Endothelial cell of umbilical vein (primary cell): ENCODE measurements at regions not wholly inside any gene's neighbourhood (a gene's known extent, or its start where the extent isn't known, plus 50 kb on each side); places are given as distances from the start of the nearest gene placed in this dataset.
"Not testable (repeated sequence)": the region's sequence is repeated elsewhere in the genome, so short reads cannot be mapped to it uniquely, and the experiment has no call there.

Source experiments
- BruUV-seq: library from RNA; stranded (reverse); fragments of 400-500 nt; replicated peaks from 2 replicates; lab custom pipeline; 2021; lab: Mats Ljungman, UMichigan
- CTCF ChIA-PET: fragments of 300-600, 350-600 bp; sonication (Branson Sonifier 250); formaldehyde crosslinking; loops from one replicate; lab custom pipeline; 2021; ENCODE audit warnings: antibody characterized with exemption, inconsistent platforms; lab: Charles Lee
- POLR2A ChIA-PET: fragments of 300-600, 350-600 bp; sonication (Branson Sonifier 250); formaldehyde crosslinking; loops from one replicate; lab custom pipeline; 2021; ENCODE audit warnings: antibody characterized with exemption, inconsistent platforms; lab: Charles Lee
- DNase-seq: peaks from one replicate; pipeline ENCODE4 v3.0.0-alpha.2; 2011; ENCODE audit warnings: low read depth, low spot score
- FAIRE-seq: peaks from 2 replicates; lab custom pipeline; 2011; peaks lifted over from hg19 to GRCh38; lab: Jason Lieb, UNC
- H2AFZ ChIP-seq: 2 replicates; pipeline ENCODE4 v1.6.0; 2012; ENCODE audit warnings: low read depth, low read length, control low read depth, inconsistent platforms
- H3K27ac ChIP-seq: 2 replicates; pipeline ENCODE4 v1.5.1; 2011; ENCODE audit warnings: low read depth, mild to moderate bottlenecking, control low read depth, low read length, moderate library complexity; ENCODE audit not compliant: insufficient read depth
- H3K27me3 ChIP-seq, 2 experiments: 2 replicates each; pipeline versions ENCODE4 v1.6.0 to v1.6.1; 2011; ENCODE audit warnings: low read length in 2 of 2, mixed read lengths in 1 of 2; ENCODE audit not compliant: control insufficient read depth in 2 of 2, insufficient read depth in 2 of 2
- H3K36me3 ChIP-seq, 2 experiments: 2 replicates in 1 of 2; 3 replicates in 1 of 2; pipeline ENCODE4 v1.5.1; 2011; ENCODE audit warnings: low read length in 2 of 2, mild to moderate bottlenecking in 1 of 2, moderate library complexity in 1 of 2; ENCODE audit not compliant: control insufficient read depth in 2 of 2, insufficient read depth in 2 of 2; ENCODE audit errors: extremely low read depth in 1 of 2
- H3K4me1 ChIP-seq: 3 replicates; pipeline ENCODE4 v1.5.1; 2011; ENCODE audit warnings: mild to moderate bottlenecking, low read length; ENCODE audit not compliant: control insufficient read depth, insufficient read depth; ENCODE audit errors: extremely low read depth
- H3K4me2 ChIP-seq: 2 replicates; pipeline ENCODE4 v1.6.1; 2011; ENCODE audit warnings: low read length, control low read depth, mixed read lengths; ENCODE audit not compliant: insufficient read depth
- H3K4me3 ChIP-seq, 3 experiments: fragments of 200-600 bp in 1 of 3; sonication (generic), shearing (Covaris generic) in 1 of 3; replicated peaks in 1 of 3; 2 replicates each; pipeline ENCODE4 v1.5.1; 2011 to 2016; ENCODE audit warnings: control low read depth in 3 of 3, low read length in 3 of 3, mild to moderate bottlenecking in 2 of 3, inconsistent platforms in 1 of 3, low read depth in 1 of 3, moderate library complexity in 1 of 3; ENCODE audit not compliant: insufficient read depth in 1 of 3
- H3K79me2 ChIP-seq: 2 replicates; pipeline ENCODE4 v1.6.0; 2012; ENCODE audit warnings: low read length, inconsistent platforms; ENCODE audit not compliant: control insufficient read depth, insufficient read depth
- H3K9ac ChIP-seq: replicated peaks from 2 replicates; pipeline ENCODE3; 2011; ENCODE audit warnings: low read length, control low read depth; ENCODE audit not compliant: insufficient read depth; ENCODE audit errors: extremely low read depth
- H3K9me1 ChIP-seq: replicated peaks from 3 replicates; pipeline ENCODE4 v1.6.0; 2011; ENCODE audit warnings: mild to moderate bottlenecking, low read length; ENCODE audit not compliant: control insufficient read depth, insufficient read depth; ENCODE audit errors: extremely low read depth
- H3K9me3 ChIP-seq: replicated peaks from 2 replicates; pipeline ENCODE4 v1.5.1; 2012; ENCODE audit warnings: low read length, inconsistent platforms; ENCODE audit not compliant: control insufficient read depth, insufficient read depth
- H4K20me1 ChIP-seq: replicated peaks from 2 replicates; pipeline ENCODE3; 2011; ENCODE audit warnings: mild to moderate bottlenecking, low read length; ENCODE audit not compliant: control insufficient read depth, insufficient read depth; ENCODE audit errors: extremely low read depth
- CTCF ChIP-seq, 2 donors: IDR thresholded peaks; 1 replicate in 1 of 2; 2 replicates in 1 of 2; pipeline ENCODE4 v1.5.1; 2011; ENCODE audit warnings: low read length in 2 of 2, mild to moderate bottlenecking in 2 of 2, moderate library complexity in 2 of 2, control low read depth in 1 of 2, inconsistent platforms in 1 of 2, low read depth in 1 of 2; ENCODE audit not compliant: insufficient read depth in 1 of 2; ENCODE audit errors: extremely low read depth in 1 of 2
- EZH2 ChIP-seq: IDR thresholded peaks from 2 replicates; pipeline ENCODE4 v1.6.1; 2012; ENCODE audit warnings: borderline replicate concordance, low read depth, mild to moderate bottlenecking, moderate library complexity, low read length, inconsistent platforms; ENCODE audit not compliant: severe bottlenecking
- FOS ChIP-seq: IDR thresholded peaks from 2 replicates; pipeline ENCODE4 v1.6.1; 2011; ENCODE audit warnings: mild to moderate bottlenecking, low read length, moderate library complexity, borderline replicate concordance; ENCODE audit not compliant: insufficient read depth
- JUN ChIP-seq: IDR thresholded peaks from 2 replicates; pipeline ENCODE4 v1.6.1; 2011; ENCODE audit warnings: borderline replicate concordance, low read depth; ENCODE audit not compliant: insufficient read length, insufficient read depth
- MAX ChIP-seq: IDR thresholded peaks from 2 replicates; pipeline ENCODE4 v1.6.1; 2011; ENCODE audit not compliant: insufficient read depth, insufficient read length
- MYC ChIP-seq: IDR thresholded peaks from one replicate; pipeline ENCODE4 v1.6.1; 2011; ENCODE audit warnings: mild to moderate bottlenecking, low read depth, low read length
- POLR2AphosphoS5 ChIP-seq: IDR thresholded peaks from 2 replicates; pipeline ENCODE4 v1.6.1; 2012; ENCODE audit warnings: low read depth, mild to moderate bottlenecking, control low read depth, low read length, moderate library complexity; ENCODE audit not compliant: insufficient read depth
- dilution Hi-C: fragments of 300-500 bp; cut with MboI; formaldehyde crosslinking; loops from one replicate; pipeline ENCODE4 v1.15.0; 2019; ENCODE audit warnings: low sequenced_read_pairs; ENCODE audit not compliant: extremely low pct_ligation_motif_present
- intact Hi-C: fragments of 100-400 bp; cut with micrococcal nuclease; formaldehyde crosslinking; loops from one replicate; pipeline ENCODE4 v1.10.0; 2022

GRCh38 chr4:8941492-8941805 is 69.8 kb upstream of the HMX1 start:
- H4K20me1 ChIP-seq, H2AFZ ChIP-seq, H3K9ac ChIP-seq, H3K4me1 ChIP-seq, H3K4me3 ChIP-seq, FAIRE-seq, H3K9me3 ChIP-seq, BruUV-seq, H3K4me2 ChIP-seq, CTCF ChIA-PET, H3K36me3 ChIP-seq, H3K27me3 ChIP-seq, POLR2A ChIA-PET, intact Hi-C loops, H3K9me1 ChIP-seq, DNase-seq, H3K79me2 ChIP-seq, dilution Hi-C loops, H3K27ac ChIP-seq: not testable (repeated sequence)

- DNase-seq (no peak), FAIRE-seq (no peak)
- Histone ChIP-seq H3K9me1 (no peaks in the 10 kb centered on the region), H2AFZ (no peak overlapping the region), H3K79me2 (no peaks in the 10 kb centered on the region), H3K4me1 (no peaks in the 10 kb centered on the region), H3K9ac (no peak overlapping the region), H3K4me2 (no peak overlapping the region), H3K27me3 (no peaks in the 10 kb centered on the region), H3K36me3 (no peaks in the 10 kb centered on the region), H4K20me1 (no peaks in the 10 kb centered on the region), H3K9me3 (no peaks in the 10 kb centered on the region), H3K4me3 (no peak overlapping the region), H3K27ac (no peak overlapping the region)
- dilution Hi-C loops: no loop called here
- CTCF ChIA-PET: no interaction called here
- BruUV-seq: no TSS peak
- POLR2A ChIA-PET: no interaction called here
- TF ChIP-seq FOS: no peak
- no peak for TF ChIP-seq POLR2AphosphoS5
- TF ChIP-seq MYC: no peak
- TF ChIP-seq EZH2: no peak
- TF ChIP-seq JUN: no peak
- TF ChIP-seq MAX: no peak
- no peak for TF ChIP-seq CTCF (IDR thresholded peaks at IDR 0.05; ENCODE audit: extremely low read depth in 1 of 2, insufficient read depth in 1 of 2, low read depth in 1 of 2, low read length in 2 of 2)
- intact Hi-C loops: no loop called here
Observed at GRCh38 chr4:8940792-8941491, 69.3 kb upstream of the HMX1 start.
